HL-60/S4 (cell line): ENCODE measurements at regions not wholly inside any gene's neighbourhood (a gene's known extent, or its start where the extent isn't known, plus 50 kb on each side); places are given as distances from the start of the nearest gene placed in this dataset.

Experiments used
- in situ Hi-C: fragments of 300-500 bp; cut with MboI; formaldehyde crosslinking; loops from 2 replicates; pipeline ENCODE4 v1.14.3; 2022; ENCODE audit warnings: low sequenced_read_pairs

GRCh38 chr10:28952523-28952922 lies 275.2 kb downstream of the BAMBI start:
- in situ Hi-C loops, result no loop called here

GRCh38 chr10:28954211-28954610 lies 276.9 kb downstream of the BAMBI start:
- in situ Hi-C loops, result no loop called here

GRCh38 chr10:28958468-28958867 lies 281.1 kb downstream of the BAMBI start:
- in situ Hi-C loops, result no loop called here

- in situ Hi-C loops, result no loop called here
Observed at GRCh38 chr10:28959850-28960501, 282.7 kb downstream of the BAMBI start.

- in situ Hi-C loops, result no loop called here
Observed at GRCh38 chr10:28962768-28963167, 285.4 kb downstream of the BAMBI start.

GRCh38 chr10:28963539-28964221 lies 286.4 kb downstream of the BAMBI start:
- in situ Hi-C loops, result no loop called here

- in situ Hi-C loops, result no loop called here
Observed at GRCh38 chr10:28965937-28966336, 288.6 kb downstream of the BAMBI start.

GRCh38 chr10:28967031-28967430 lies 289.7 kb downstream of the BAMBI start:
- in situ Hi-C loops, result no loop called here

- in situ Hi-C loops, result no loop called here
Observed at GRCh38 chr10:28969413-28969812, 292.1 kb downstream of the BAMBI start.

GRCh38 chr10:28970231-28970630 lies 292.9 kb downstream of the BAMBI start:
- in situ Hi-C loops, result no loop called here

- in situ Hi-C loops, result no loop called here
Observed at GRCh38 chr10:28971255-28971654, 293.9 kb downstream of the BAMBI start.

GRCh38 chr10:28971764-28972163 lies 294.4 kb downstream of the BAMBI start:
- in situ Hi-C loops, result no loop called here

- in situ Hi-C loops, result no loop called here
Observed at GRCh38 chr10:28973309-28973972, 296.1 kb downstream of the BAMBI start.

- in situ Hi-C loops, result no loop called here
Observed at GRCh38 chr10:28975891-28976531, 298.7 kb downstream of the BAMBI start.

- in situ Hi-C loops, result no loop called here
Observed at GRCh38 chr10:28977518-28977917, 300.2 kb downstream of the BAMBI start.

GRCh38 chr10:28980264-28980663 lies 302.9 kb downstream of the BAMBI start:
- in situ Hi-C loops, result no loop called here

- in situ Hi-C loops, result no loop called here
Observed at GRCh38 chr10:28981007-28981406, 303.7 kb downstream of the BAMBI start.

GRCh38 chr10:28982974-28983373 lies 305.7 kb downstream of the BAMBI start:
- in situ Hi-C loops, result no loop called here

- in situ Hi-C loops, result no loop called here
Observed at GRCh38 chr10:28983799-28984198, 305.1 kb upstream of the LYZL1 start.

- in situ Hi-C loops, result no loop called here
Observed at GRCh38 chr10:28984431-28984830, 304.4 kb upstream of the LYZL1 start.

GRCh38 chr10:28985137-28985885 lies 303.6 kb upstream of the LYZL1 start:
- in situ Hi-C loops, result loop anchor here (5.0 kb wide), 1 partner anchor 318 kb away; no protein-coding TSS in a partner anchor
